ENCODE measurements at regions not wholly inside any gene's neighbourhood (a gene's known extent, or its start where the extent isn't known, plus 50 kb on each side); places are given as distances from the start of the nearest gene placed in this dataset.

DNA sequence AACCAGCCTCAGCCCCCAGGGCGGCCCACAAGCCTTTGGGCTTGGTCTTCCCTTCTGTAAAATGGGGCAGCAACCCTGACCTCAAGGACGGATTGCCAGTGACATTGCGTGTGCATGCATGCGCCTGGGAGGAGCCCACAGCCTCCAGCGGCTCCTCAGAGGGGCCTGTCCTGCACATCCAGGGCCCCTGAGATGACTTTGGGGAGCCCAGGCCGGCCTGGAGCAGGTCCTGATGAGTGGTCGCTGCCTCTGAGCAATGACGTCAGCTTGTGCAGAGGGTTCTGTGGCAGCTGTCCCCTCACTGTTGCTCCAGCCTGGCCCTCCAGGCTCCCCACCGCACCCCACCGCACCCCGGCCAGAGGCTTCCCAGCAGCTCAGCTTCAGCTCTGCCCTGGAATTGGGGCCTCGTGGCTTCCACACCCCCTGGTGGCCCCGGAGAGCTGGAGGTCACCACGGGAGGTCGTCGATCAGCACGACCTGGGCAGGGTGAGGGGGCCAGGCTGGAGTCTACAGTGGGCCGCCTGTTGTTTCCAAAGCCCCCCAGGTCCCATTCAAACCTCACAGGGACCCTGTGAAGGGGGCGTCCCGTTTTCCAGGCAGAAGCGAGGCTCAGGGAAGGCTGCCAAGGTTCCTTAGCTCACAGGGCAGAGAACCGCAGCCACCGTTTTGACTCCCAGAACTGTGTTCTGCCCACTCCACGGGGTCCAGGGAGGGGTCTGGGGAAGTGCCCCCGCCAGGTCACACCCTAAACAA is 341.8 kb downstream of the SEC14L1 start:
- TF ChIP-seq, protein P1, sequence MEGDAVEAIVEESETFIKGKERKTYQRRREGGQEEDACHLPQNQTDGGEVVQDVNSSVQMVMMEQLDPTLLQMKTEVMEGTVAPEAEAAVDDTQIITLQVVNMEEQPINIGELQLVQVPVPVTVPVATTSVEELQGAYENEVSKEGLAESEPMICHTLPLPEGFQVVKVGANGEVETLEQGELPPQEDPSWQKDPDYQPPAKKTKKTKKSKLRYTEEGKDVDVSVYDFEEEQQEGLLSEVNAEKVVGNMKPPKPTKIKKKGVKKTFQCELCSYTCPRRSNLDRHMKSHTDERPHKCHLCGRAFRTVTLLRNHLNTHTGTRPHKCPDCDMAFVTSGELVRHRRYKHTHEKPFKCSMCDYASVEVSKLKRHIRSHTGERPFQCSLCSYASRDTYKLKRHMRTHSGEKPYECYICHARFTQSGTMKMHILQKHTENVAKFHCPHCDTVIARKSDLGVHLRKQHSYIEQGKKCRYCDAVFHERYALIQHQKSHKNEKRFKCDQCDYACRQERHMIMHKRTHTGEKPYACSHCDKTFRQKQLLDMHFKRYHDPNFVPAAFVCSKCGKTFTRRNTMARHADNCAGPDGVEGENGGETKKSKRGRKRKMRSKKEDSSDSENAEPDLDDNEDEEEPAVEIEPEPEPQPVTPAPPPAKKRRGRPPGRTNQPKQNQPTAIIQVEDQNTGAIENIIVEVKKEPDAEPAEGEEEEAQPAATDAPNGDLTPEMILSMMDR (conservative IDR thresholded peaks at IDR 0.05): no peak
- no peak for TF ChIP-seq EZH2 (IDR thresholded peaks at IDR 0.05; ENCODE audit: low read depth)
